HG03457 (cell line): ENCODE measurements at regions not wholly inside any gene's neighbourhood (a gene's known extent, or its start where the extent isn't known, plus 50 kb on each side); places are given as distances from the start of the nearest gene placed in this dataset.

Experiments
- ATAC-seq: cut with Tn5 transposase; IDR thresholded peaks from one replicate; pipeline ENCODE4 v1.9.1; 2021; ENCODE audit warnings: moderate number of reproducible peaks; ENCODE audit not compliant: unreplicated experiment

DNA sequence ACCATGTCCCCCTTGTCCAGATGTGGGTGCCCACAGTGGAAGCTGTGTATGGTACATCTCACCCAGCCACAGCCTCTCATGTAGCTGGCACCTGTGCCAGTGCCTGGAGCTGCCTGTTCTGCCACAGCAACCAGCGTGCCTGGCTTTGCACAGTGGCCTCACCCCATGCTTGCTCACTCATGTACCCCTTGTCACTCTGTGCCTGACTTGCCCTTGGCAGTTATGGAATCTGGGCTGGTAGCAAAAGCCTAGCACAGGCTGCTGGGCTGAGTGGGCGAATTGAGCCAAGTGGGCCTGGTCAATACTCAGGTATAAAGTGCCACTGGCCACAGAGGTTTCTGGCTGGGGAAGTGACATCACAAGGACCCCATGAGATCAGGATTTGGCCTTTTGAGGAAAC, 264.2 kb downstream of the INSC start:
- ATAC-seq: no peak

DNA sequence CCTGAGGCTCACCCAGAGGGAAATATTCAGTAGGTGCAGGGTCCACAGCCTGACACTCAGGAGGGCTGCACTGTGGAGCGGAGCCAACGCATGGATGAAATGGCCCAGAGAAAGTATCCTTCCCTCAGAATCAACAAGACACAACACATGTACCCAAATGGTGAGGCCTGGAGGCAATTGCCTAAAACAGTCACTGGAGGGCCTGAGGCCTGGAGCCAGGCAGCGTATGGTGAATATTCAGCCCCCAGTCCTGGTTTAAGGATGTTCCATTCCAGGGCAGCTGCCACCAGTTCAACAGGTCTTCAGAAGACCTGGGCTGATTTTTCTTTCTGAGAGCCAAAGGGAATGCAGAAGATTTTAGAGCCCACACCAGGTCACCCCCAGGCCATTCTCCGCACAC, 264.8 kb downstream of the INSC start:
- no peak for ATAC-seq

DNA sequence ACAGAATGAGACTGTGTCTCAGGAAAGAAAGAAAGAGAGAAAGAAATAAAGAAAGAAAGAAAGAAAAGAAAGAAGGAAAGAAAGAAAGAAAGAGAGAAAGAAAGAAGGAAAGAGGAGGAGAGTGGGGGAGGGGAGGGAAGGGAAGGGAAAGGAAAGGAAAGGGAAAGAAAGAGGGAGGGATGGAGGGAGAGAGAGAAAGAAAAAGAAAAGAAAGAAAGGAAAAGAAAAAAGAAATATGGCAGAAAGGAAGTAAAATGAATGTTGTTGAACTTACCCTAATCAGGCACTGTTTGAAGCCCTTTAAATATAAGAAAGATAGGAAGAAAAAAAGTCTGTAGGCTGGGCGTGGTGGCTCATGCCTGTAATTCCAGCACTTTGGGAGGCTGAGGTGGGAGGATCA, 276.1 kb downstream of the INSC start:
- ATAC-seq: no peak

DNA sequence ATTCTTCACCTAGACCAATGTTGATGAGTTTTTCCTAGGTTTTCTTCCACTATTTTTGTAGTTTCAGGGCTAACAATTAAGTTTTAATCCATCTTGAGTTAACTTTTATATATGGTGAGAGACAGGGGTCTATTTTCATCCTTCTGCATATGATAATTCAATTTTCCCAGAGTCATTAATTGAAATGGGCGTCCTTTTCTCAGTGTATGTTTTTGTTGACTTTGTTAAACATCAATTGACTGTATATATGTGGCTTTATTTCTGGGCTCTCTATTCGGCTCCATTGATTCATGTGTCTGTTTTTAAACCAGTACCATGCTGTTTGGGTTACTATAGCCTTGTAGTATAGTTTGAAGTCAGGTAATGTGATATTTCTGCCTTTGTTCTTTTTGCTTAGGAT, 282.1 kb downstream of the INSC start:
- no peak for ATAC-seq

DNA sequence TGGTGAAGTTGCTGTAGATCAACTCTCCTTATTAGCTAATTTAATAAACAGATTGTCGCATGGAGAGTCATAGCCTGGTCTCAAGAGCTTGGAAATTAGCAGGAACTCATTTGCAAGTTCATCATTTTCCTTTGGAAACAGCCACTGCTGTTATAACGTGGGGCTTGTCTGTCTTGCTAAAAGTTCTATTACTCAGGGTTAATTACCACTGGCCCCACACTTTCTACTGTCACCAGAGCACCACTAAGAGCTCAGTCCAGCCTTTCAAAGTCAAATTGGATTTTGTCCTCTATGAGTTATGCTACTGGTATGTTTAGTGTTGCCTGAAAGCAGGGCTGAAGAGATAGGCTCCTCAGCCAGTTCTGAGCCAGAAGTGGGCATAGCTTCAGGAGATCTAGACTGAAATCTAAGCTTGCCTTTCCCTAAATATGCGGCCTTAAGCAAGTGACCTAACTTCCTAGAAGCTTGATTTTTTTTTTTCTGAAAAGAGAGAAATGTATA, 292.2 kb downstream of the INSC start:
- no peak for ATAC-seq

DNA sequence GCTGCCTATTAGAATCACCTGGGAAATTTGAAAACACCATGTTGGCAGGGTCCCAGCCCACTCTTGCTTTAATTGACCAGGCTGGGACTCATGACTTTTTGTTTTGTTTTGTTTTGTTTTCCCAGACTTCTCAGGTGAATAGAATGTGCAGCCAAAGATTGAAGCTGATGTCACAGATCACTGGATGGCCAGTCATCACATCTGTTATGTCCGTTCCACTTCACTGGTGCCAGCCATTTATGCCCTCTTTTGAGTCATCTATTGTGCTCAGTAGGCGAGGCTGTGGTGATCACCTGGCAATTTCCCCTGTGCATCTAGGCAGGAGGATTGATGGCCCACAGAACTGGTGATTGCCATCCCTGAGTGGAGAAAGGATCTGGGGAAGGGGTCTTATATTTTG, 297.3 kb downstream of the INSC start:
- no peak for ATAC-seq

DNA sequence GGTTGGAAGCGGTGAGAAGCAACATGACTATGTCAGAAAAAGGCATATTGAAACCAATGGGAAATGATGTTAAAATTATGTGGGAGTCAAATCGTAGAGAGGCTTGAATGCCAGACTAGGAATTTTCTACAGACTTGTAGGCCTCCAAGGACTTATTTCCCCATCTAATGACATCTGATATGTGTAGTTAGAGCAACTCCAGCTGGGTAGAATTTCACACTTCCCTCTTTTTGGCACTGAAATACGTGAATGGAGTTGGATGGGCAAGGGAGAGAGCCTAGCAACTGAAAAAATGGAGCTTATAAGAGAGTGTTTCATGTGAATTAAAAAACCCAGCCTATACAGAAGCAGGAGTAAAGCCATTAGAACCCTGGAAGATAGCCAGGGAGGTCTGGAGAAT, 304.2 kb downstream of the INSC start:
- ATAC-seq: no peak

DNA sequence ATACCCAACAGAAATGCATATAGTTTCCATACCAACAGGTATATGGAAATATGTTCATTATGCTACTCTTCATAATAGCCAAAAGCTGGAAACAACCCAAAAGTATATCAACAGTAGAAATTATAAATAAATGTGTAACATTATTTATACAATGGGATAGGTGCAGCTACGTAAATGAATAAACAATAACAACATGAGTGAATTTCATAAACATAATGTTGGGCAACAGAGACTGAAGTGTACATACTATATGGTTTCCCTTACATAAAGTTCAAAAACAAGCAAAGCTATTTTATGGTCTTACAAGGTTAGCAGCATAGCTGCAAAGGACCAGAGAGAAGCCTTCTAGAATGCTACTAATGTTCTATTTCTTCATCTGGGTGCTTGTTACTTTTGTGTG, 305.0 kb downstream of the INSC start:
- ATAC-seq: no peak

DNA sequence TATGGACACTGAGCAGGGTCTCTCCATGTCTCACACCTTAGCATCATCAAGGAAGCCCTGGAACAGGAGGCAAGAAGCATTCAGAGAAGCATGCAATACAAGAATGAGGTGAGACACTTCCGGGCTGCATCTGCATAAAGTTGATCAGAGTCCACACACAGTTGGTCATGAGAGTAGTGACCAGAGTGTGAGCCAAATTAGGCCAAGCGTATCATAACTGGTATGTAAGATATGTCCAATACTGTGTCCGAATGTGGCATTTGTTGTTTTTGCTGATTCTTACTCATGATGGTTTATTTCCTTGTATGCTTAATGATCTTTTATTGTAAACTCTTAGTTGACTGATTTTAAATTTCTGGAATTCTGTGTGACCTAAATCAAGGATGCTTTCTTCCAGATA, 315.7 kb downstream of the INSC start:
- no peak for ATAC-seq

DNA sequence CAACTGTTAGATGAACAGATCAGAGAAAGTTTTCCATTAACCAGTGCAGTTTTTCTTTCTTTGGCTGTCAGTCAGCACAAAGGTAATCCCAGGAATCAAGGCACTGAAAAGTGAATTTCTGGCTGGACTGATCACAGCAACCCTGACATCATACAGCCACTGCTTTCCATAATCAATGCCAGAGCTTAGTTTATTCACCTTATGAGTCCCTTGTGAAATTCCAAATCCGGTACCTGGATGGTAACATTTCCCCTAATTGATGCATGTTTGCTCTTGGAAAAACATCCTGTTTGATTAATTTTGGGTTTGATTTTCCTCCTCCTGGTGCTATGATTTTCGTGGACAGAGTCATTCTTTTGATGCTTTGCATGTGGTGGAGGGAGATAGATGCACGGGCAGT, 319.8 kb downstream of the INSC start:
- no peak for ATAC-seq

DNA sequence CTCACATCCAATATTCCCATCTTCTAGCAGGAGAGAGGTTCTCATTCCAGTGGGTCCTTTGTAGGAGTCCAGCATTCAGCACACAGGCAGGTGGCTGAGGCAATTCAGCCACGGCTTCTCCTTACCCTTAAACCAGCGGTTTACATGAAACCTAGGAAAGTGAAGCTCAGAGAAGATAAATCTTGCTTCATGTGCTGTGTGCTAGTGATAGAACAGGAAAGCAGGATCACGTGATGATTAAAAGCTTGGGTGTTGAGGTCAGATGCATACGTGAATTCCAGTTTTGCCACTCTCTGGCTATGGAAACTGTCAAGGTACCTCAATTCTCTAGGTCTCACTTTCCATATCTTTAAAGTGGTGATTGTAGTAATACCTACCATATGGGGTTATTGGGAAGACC, 331.6 kb downstream of the INSC start:
- ATAC-seq: no peak

DNA sequence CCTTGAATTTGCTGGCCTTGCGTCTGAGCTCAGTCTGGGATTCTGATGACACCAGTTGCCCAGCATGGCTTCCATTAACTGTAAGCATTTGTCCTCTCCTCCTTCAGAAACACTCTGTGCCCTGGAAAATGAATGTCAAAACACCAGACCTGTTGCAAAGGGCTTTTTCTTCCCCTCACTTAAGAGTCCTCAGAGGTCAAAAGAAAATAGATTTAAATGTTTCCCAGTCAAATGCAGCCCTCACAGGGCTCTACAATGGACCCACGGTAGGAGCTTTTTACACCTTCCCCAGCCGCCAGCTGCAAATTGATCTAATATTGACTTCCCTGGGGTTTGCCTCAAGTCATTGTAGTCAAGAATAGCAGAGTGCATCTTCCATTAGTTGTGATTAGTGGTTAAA, 332.2 kb downstream of the INSC start:
- no peak for ATAC-seq

DNA sequence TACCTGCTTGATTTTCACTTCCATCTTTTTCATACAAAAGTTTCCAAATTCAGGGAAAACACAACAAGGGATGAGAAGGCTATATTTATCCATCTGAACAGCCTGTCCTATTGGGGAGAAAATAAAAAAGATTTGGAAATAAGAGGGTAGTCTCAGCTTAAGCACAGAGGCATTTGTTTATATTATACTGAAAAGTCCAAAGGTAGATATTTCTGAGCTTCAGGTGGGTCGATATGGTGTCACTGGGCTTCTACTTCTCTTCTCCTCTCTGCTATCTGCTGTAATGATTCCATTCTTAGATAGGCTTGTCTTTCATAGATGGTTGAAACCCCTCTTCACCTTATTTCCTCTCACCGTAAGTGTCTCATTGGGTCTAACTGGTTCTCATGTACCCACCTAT, 337.0 kb downstream of the INSC start:
- ATAC-seq: no peak

DNA sequence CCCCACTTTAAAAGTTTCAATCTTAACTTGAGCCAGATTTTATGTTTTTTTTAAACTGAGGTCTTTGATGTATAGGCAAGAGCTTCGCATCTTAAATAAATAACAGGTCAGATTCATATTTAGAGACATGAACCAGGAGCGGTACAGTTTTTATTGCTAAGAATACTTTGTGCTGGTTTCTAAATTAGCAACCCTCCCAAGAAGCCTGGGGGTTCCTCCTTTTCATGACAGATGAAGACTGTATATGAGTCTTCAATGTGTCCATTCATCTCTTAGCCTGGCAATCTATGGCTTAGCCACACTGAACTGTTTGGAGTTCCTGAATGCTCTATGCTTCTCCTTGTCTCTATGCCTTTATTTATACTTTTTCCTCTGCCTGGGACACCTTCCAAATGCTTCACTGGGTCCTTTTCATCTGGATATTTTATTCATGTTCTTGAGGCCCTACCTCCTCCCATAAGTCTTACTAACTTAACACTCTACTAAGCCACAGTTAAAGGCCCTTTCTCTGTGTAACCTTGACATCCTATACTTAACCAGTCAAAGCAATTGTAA, 338.6 kb downstream of the INSC start:
- no peak for ATAC-seq

DNA sequence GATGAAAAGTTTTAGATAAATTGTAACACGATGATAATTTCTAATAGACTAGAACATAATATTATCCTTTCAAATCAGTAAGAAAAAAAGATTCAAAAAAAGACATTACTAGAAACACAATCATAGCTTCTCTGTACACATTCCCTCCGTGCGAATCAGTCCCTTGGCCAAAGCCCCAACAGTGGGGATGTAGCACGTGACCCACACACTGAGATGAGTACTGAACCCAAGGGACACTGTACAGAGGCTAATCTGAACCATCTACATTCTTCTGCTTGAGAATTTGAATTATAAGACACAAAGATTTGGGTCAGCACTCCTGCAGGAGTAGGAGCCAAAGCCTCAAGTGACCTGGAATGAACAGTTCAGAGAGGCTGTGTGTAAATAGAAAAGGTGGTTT, 353.7 kb downstream of the INSC start:
- no peak for ATAC-seq

DNA sequence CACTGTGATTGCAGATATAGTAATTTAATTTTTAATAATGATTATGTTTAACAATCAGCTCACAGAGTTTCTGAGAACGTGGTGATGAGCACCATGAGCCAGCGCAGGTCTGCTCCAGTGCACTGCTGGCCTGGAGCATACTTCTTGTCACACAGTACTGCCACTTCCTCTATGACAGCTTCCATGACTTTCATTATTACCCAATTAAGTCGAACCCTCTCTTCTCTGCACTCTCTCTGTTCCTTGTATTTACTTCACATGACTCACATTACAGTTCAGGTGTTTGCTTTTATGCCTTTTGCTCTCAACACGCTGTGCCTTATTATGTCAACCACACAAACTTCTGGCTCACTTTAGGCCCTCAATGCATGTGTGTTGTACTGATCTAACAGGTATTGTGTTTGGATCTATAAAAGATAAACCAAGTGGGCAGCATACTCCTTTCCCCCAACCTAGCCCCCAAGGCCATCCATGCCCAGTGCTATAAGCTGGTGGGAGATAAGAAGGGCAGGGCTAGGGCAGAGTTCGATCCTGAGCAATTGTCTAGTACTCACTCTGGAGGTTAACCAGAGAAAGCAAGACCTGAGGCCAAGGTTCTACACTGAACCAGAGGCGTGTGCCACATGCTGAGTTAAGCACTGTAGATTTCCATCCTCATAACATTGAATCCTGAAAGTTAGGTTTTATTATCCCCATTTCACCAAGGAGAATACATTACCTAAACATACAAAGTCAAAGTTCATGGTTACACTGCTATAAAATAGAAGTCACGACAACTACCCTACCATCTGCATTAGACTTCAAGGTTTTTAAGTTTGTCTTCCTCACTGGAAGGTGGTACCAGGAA, 356.5 kb downstream of the INSC start:
- ATAC-seq: no peak

DNA sequence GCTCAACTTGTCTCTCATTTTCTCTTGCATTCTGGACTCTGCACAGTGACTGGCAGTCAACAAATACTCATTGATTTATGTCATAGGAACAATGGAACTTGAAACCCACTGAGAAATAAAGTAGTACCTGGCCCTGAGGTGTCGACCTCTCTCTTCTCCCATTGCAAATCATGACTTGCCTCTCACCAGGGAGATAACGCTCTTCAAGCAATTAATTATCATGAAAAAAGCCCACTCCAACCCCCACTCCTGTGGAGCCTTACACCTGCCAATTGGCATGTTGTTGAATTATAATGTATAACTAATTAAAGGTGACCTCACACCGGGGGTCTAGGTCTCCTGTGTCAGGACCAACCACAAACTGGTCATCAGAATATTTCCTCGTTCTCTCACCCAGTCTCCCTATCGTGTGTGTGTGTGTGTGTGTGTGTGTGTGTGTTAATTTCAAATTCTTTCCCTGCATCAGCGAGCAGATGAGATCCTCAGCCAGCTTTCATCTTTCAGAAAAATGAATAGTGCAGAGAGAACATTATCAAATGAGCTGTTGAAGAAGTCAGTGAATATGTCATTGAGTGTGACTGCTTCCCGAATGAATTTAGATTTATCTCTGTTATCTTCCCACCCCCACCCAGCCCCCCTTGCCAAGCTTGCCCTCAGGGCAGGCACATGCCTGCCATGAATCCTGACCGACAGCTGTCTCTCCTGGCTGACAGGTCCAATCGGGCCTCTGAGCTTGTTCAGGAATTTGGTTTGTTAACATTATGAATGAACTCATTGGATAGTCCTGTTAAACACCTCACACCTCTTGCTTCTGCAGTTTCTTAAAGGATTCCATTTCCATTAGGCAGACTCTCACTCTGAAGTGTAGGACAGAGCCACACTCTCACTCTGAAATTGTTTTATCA, 357.4 kb downstream of the INSC start:
- no peak for ATAC-seq

DNA sequence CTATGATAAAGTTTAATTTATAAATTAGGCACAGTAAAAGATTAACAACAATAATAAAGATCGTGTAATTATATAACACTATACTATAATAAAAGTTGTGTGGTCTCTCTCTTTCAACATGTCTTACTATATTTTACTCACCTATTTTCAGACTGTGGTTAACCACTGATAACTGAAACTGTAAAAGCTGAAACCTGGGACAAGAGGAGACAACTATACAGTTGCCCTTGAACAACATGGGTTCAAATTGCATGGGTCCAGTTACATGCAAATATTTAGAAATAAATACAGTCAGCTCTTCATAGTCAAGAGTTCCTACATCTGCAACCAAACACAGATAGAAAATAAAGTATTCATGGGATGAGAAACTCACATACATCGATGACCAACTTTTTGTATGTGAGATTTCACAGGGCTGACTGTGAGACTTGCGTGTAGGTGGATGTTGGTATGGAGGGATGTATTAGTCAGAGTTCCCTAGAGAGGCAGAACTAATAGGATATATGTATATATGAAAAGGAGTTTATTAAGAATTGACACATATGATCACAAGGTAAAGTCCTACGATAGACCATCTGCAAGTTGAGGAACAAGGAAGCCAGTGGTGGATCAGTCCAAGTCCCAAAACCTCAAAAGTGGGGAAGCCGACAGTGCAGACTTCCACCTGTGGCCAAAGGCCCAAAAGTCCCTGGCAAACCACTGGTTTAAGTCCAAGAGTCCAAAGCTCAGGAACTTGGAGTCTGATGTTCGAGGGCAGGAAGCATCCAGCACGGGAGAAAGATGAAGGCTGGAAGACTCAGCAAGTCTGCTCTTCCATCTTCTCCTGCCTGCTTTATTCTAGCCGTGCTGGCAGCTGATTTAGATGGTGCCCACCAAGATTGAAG, 359.5 kb downstream of the INSC start:
- no peak for ATAC-seq

DNA sequence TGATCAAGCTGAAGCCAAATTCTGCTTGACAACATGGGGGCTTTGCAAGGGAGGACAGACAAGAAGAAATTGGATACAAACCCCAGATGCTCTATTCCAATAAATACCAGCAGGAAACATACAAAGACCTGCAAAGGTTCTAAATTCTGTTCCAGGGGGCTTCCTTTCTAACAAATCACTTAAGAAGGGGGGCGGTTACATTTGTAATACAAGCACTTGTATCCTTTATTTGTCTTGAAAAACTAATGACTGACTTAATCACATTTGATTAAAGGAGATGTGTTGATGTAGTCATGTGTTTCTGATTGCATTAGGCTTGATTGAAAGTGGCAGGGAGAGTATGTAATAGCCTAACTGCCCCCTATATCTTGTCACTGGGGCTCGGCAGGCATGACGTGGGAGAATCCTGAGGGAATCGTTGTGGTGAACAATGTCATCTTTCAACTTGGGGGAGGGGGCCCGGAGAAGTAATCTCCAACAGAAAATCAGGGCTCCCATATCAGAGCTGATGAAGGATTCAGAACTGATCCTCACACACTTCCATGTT, 361.7 kb downstream of the INSC start:
- ATAC-seq: no peak

DNA sequence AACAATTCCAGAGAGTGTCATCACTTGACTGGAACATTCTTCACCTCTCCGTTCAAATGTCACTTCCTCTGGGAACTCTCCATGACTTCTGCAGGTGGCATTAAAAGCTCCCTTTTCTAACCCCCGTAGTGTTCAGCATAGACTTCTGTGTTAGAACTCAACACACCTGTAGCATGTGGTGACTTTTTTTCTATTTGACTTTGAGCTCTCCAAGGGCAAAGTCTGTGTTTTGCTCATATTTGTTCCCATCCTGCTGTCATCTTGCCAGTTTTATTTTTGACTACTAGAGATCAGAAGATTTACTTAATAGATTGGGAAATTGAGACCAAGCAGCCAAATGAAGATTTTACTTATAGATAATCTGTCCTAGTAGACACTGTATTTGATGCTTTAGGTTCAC, 367.1 kb downstream of the INSC start:
- ATAC-seq: no peak
